GM23338 (cell line): ENCODE measurements at regions not wholly inside any gene's neighbourhood (a gene's known extent, or its start where the extent isn't known, plus 50 kb on each side); places are given as distances from the start of the nearest gene placed in this dataset.

Source experiments
- CREB1 ChIP-seq: fragments of 250-450 bp; sonication (Bioruptor Pico); IDR thresholded peaks from 2 replicates; pipeline ENCODE4 v1.5.0; 2020; ENCODE audit warnings: low read depth, mild to moderate bottlenecking, moderate library complexity
- EZH2phosphoT487 ChIP-seq: fragments of 200-600 bp; sonication (generic); IDR thresholded peaks from one replicate; pipeline ENCODE4 v1.8.1; 2018; ENCODE audit warnings: antibody characterized with exemption; ENCODE audit not compliant: unreplicated experiment

DNA sequence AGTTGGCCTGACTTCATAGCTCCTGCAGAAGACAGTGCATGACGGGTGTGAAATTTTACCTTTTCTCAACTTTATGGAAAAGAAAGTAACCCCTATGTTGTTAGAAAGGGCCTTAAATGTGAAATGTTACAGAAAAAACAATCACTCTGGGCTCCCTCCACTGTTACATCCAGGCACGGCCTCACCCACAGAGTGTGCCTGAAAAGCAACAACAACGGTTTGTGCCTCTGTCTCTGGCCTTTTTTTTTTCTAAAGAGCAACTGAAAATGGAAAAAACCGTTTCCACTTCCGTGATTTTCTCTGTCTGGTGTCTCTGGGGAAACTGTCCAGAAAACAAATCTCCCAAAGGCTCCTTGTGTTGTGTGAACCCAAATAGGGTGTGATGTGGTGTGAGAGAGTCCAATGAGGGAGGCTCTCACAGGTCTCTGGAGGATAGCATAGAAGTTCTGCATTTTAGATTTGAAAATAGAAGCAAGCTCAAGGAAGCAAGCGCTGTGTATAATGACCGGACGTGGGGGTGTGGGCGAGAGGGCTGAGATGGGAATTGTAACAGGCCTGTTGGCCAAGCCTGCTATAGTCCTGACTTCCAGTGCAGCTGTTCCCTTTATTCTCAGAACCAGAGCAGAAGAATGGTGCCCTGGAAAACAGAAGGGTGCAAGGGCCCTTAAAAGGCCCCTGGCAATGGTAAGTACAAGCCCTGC, 221.8 kb upstream of the TUT7 start:
- TF ChIP-seq CREB1 (CRISPR knock-in tag) = no peak
- no peak for TF ChIP-seq EZH2phosphoT487
